ENCODE measurements at regions not wholly inside any gene's neighbourhood (a gene's known extent, or its start where the extent isn't known, plus 50 kb on each side); places are given as distances from the start of the nearest gene placed in this dataset.

DNA sequence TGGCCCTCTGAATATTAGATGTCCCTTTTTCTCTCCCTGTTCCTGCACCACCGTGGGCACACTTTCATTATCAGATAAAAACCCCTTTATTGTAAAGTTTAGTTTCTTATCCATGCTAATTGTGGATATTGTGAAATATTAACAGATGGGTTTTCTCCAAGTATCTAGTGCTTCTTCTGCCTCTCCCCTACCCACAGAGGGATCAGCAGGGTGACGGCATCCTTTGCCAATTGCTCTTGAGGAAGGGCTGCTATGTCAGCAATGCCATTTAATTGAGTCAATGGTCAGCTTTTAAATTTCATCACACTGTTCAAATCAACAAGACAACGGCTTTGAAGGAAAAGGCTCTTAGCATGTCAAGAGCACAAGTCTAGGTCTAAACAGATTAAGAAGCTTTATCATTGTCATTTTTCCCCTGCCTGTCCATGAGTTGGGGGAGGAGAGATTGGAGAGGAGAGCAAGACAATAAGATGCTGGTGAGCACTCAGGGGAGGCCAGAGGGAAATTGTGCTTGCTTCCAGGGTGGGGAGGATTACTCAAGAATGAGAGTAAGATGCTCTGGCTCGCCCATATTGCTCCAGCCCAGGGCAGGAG lies 443.0 kb upstream of the CCL2 start (continued):
- TF ChIP-seq DPF2 (IDR thresholded peaks at IDR 0.05): no peak

GRCh38 chr17:33814852-33815251 lies 440.2 kb upstream of the CCL2 start:
- Histone ChIP-seq H3K36me3 (ENCODE audit: control insufficient read depth in 2 of 2, insufficient read depth in 2 of 2, low read length in 1 of 2) (no peaks in the 10 kb centered on the region), H3K27me3 (replicated peaks in 1 of 2; ENCODE audit: control insufficient read depth in 2 of 2, insufficient read depth in 2 of 2, low read length in 1 of 2) (no peaks in the 10 kb centered on the region), H3K9ac (ENCODE audit: control insufficient read depth, insufficient read depth, low read length) (no peak overlapping the region), H3K9me3 (replicated peaks; ENCODE audit: control insufficient read depth, insufficient read depth, low read length) (no peaks in the 10 kb centered on the region), H2AFZ (ENCODE audit: control insufficient read depth, low read depth, low read length) (no peak overlapping the region), H3K4me2 (ENCODE audit: control insufficient read depth, insufficient read depth) (no peak overlapping the region), H3K79me2 (ENCODE audit: control insufficient read depth, insufficient read depth, low read length) (no peaks in the 10 kb centered on the region), H4K20me1 (ENCODE audit: control insufficient read depth, insufficient read depth) (no peaks in the 10 kb centered on the region), H3K4me1 (ENCODE audit: control insufficient read depth, insufficient read depth, low read length) (no peaks in the 10 kb centered on the region), H3K27ac (ENCODE audit: control insufficient read depth, insufficient read depth) (no peak overlapping the region), H3K4me3 (no peak overlapping the region)
- in situ Hi-C loops (cut with MboI): no loop called here
- BruUV-seq (replicated peaks): no TSS peak
- 7% methylated on average over 2 of the region's 2 CpGs for WGBS (ENCODE audit: insufficient coverage, insufficient replicate concordance, low lambda C conversion rate, missing lambda C conversion rate)
- ATAC-seq (no peak), DNase-seq (ENCODE audit: low read depth, low spot score) (no peak), FAIRE-seq (no peak)
- CTCF ChIA-PET: no interaction called here
- RAD21 ChIA-PET (ENCODE audit: unreplicated experiment): no interaction called here
- POLR2A ChIA-PET: no interaction called here
- SMC1A ChIA-PET (ENCODE audit: uncharacterized antibody, unreplicated experiment): no interaction called here
- intact Hi-C loops (cut with micrococcal nuclease; ENCODE audit: unreplicated experiment): no loop called here
- no peak for TF ChIP-seq ZBED1 (IDR thresholded peaks at IDR 0.05; ENCODE audit: borderline replicate concordance)
- TF ChIP-seq RFX5 (IDR thresholded peaks at IDR 0.05; ENCODE audit: low read depth, low read length): no peak
- TF ChIP-seq IRF4 (IDR thresholded peaks at IDR 0.05; ENCODE audit: low read depth, low read length): no peak
- no peak for TF ChIP-seq EZH2 (IDR thresholded peaks at IDR 0.05; ENCODE audit: borderline replicate concordance, control insufficient read depth, low read depth, low read length)
- no peak for TF ChIP-seq POLR2A (IDR thresholded peaks at IDR 0.05; ENCODE audit: low read depth, low read length)
- TF ChIP-seq JUND (IDR thresholded peaks at IDR 0.05; ENCODE audit: low read depth, low read length): no peak
- TF ChIP-seq CHD4 (IDR thresholded peaks at IDR 0.05): no peak
- TF ChIP-seq LARP7 (IDR thresholded peaks at IDR 0.05): no peak
- TF ChIP-seq NR2C1 (IDR thresholded peaks at IDR 0.05): no peak
- no peak for TF ChIP-seq NBN (IDR thresholded peaks at IDR 0.05)
- TF ChIP-seq BACH1 (IDR thresholded peaks at IDR 0.05; ENCODE audit: borderline replicate concordance): no peak
- no peak for TF ChIP-seq ZNF274 (IDR thresholded peaks at IDR 0.05; ENCODE audit: insufficient read depth, insufficient read length)
- no peak for TF ChIP-seq BCL11A (IDR thresholded peaks at IDR 0.05; ENCODE audit: low read depth, low read length)
- no peak for TF ChIP-seq NFYB (IDR thresholded peaks at IDR 0.05; ENCODE audit: insufficient read depth, low read depth, low read length)
- no peak for TF ChIP-seq RAD51 (IDR thresholded peaks at IDR 0.05)
- no peak for TF ChIP-seq REST (IDR thresholded peaks at IDR 0.05; ENCODE audit: low read depth, low read length)
- TF ChIP-seq RELA (IDR thresholded peaks at IDR 0.05; ENCODE audit: borderline replicate concordance, partially characterized antibody): no peak
- TF ChIP-seq MEF2A (IDR thresholded peaks at IDR 0.05; ENCODE audit: insufficient read depth, low read depth, low read length): no peak
- TF ChIP-seq ZBTB11 (CRISPR knock-in tag; IDR thresholded peaks at IDR 0.05): no peak

Data from GM12878 (cell line).